ENCODE measurements at regions not wholly inside any gene's neighbourhood (a gene's known extent, or its start where the extent isn't known, plus 50 kb on each side); places are given as distances from the start of the nearest gene placed in this dataset.
A peak's percentile ranks its signal among the peaks of the same experiment; 100 is the strongest.

- H3K27ac Mint-ChIP-seq, result no peak overlapping the region
- no peak overlapping the region for H3K4me2 ChIP-seq
- H3K4me1 ChIP-seq (ENCODE audit: insufficient read depth), result no peaks in the 10 kb centered on the region
- no peak overlapping the region for H2AFZ ChIP-seq
- no peaks in the 10 kb centered on the region for H3K9me2 ChIP-seq (ENCODE audit: insufficient read depth)
- no peaks in the 10 kb centered on the region for H3K36me3 ChIP-seq (ENCODE audit: insufficient read depth)
- no peak overlapping the region for H3K27ac ChIP-seq (ENCODE audit: low read depth)
- TF ChIP-seq CREB1 (CRISPR knock-in tag; IDR thresholded peaks at IDR 0.05; ENCODE audit: low read depth), result no peak
- no peak for TF ChIP-seq NANOG (IDR thresholded peaks at IDR 0.05; ENCODE audit: borderline replicate concordance)
- no peak for TF ChIP-seq JUNB (IDR thresholded peaks at IDR 0.05; ENCODE audit: unreplicated experiment)
- TF ChIP-seq STAT1 (IDR thresholded peaks at IDR 0.05; ENCODE audit: unreplicated experiment), result no peak
- TF ChIP-seq ZNF331 (CRISPR knock-in tag; IDR thresholded peaks at IDR 0.05; ENCODE audit: low read depth), result no peak
- no peak for TF ChIP-seq ETS1 (IDR thresholded peaks at IDR 0.05)
- TF ChIP-seq CTCF (conservative IDR thresholded peaks at IDR 0.05; ENCODE audit: low read depth in 2 of 2), result no peak
- no peak for TF ChIP-seq EZH2 (IDR thresholded peaks at IDR 0.05; ENCODE audit: low read depth, unreplicated experiment)
- no peak overlapping the region for H3K4me3 ChIP-seq
- H3K79me2 ChIP-seq (replicated peaks; ENCODE audit: insufficient read depth), result no peaks in the 10 kb centered on the region
- H3K27me3 ChIP-seq (ENCODE audit: insufficient read depth), result no peaks in the 10 kb centered on the region
- no peaks in the 10 kb centered on the region; the same call in 1 of the 3 replicates for H3K9me3 Mint-ChIP-seq
- H3F3A ChIP-seq (replicated peaks; ENCODE audit: low read depth), result no peaks in the 10 kb centered on the region
- ATAC-seq (no peak), DNase-seq (ENCODE audit: low spot score) (no peak)
- no peaks in the 10 kb centered on the region for H3K4me1 Mint-ChIP-seq
- no peak overlapping the region for H3K4me3 Mint-ChIP-seq
- H4K20me1 ChIP-seq (replicated peaks; ENCODE audit: insufficient read depth), result no peaks in the 10 kb centered on the region
- H3K27me3 Mint-ChIP-seq (ENCODE audit: insufficient read depth, low read depth, poor library complexity), result peaks cover 1% of the 10 kb centered on the region
- H3K36me3 Mint-ChIP-seq (ENCODE audit: low read depth), result no peaks in the 10 kb centered on the region; the same call in 2 of the 3 replicates
These were observed 277.3 kb upstream of the HDAC4 start for GRCh38 chr2:239678186-239678490.

- H3K9me2 ChIP-seq (ENCODE audit: insufficient read depth), result no peaks in the 10 kb centered on the region
- no peaks in the 10 kb centered on the region for H3K27me3 ChIP-seq (ENCODE audit: insufficient read depth)
- H2AFZ ChIP-seq, result no peak overlapping the region
- H3K27ac ChIP-seq (ENCODE audit: low read depth), result no peak overlapping the region
- no peak overlapping the region for H3K4me3 ChIP-seq
- peak; percentile 32; the same call in 2 of the 3 replicates for ATAC-seq
- Mint-ChIP-seq H3K27me3 (ENCODE audit: insufficient read depth, low read depth, poor library complexity) (peaks cover 1% of the 10 kb centered on the region), H3K4me1 (no peaks in the 10 kb centered on the region), H3K27ac (no peak overlapping the region), H3K36me3 (ENCODE audit: low read depth) (no peaks in the 10 kb centered on the region; the same call in 2 of the 3 replicates), H3K9me3 (no peaks in the 10 kb centered on the region; the same call in 1 of the 3 replicates), H3K4me3 (no peak overlapping the region)
- H3K36me3 ChIP-seq (ENCODE audit: insufficient read depth), result no peaks in the 10 kb centered on the region
- no peaks in the 10 kb centered on the region for H3K4me1 ChIP-seq (ENCODE audit: insufficient read depth)
- no peaks in the 10 kb centered on the region for H4K20me1 ChIP-seq (replicated peaks; ENCODE audit: insufficient read depth)
- no peaks in the 10 kb centered on the region for H3K79me2 ChIP-seq (replicated peaks; ENCODE audit: insufficient read depth)
- no peak overlapping the region for H3K4me2 ChIP-seq
- TF ChIP-seq ZNF114 (CRISPR knock-in tag; IDR thresholded peaks at IDR 0.05), result no peak
- TF ChIP-seq EZH2phosphoT487 (IDR thresholded peaks at IDR 0.05; ENCODE audit: unreplicated experiment), result no peak
- TF ChIP-seq POLR2AphosphoS5 (IDR thresholded peaks at IDR 0.05; ENCODE audit: low read depth), result no peak
- TF ChIP-seq STAT1 (IDR thresholded peaks at IDR 0.05; ENCODE audit: unreplicated experiment), result no peak
- H3F3A ChIP-seq (replicated peaks; ENCODE audit: low read depth), result no peaks in the 10 kb centered on the region
- DNase-seq (ENCODE audit: low spot score), result no peak
These were observed 276.8 kb upstream of the HDAC4 start for GRCh38 chr2:239677453-239678185.
